GM23338 (cell line): ENCODE measurements at regions not wholly inside any gene's neighbourhood (a gene's known extent, or its start where the extent isn't known, plus 50 kb on each side); places are given as distances from the start of the nearest gene placed in this dataset.

Experiments
- ATAC-seq: fragments of 200-7000 bp; cut with Tn5 transposase; 3 replicates; pipeline ENCODE4 v1.9.1; 2020
- DNase-seq: peaks from one replicate; pipeline ENCODE4 v3.0.0-alpha.2; 2015; ENCODE audit warnings: low spot score
- H2AFZ ChIP-seq: fragments of 200-600 bp; sonication (generic); 2 replicates; pipeline ENCODE4 v1.8.0; 2016; ENCODE audit warnings: antibody characterized with exemption, mild to moderate bottlenecking, moderate library complexity
- H3F3A ChIP-seq: fragments of 200-600 bp; sonication (generic); replicated peaks from 2 replicates; pipeline ENCODE4 v1.8.0; 2017; ENCODE audit warnings: antibody characterized with exemption, mixed run types, low read depth
- H3K27ac ChIP-seq: fragments of 200-600 bp; sonication (generic); 2 replicates; pipeline ENCODE4 v1.6.1; 2016; ENCODE audit warnings: low read depth
- H3K27me3 ChIP-seq: fragments of 200-600 bp; sonication (generic); 2 replicates; pipeline ENCODE4 v1.8.0; 2016; ENCODE audit warnings: mild to moderate bottlenecking, mixed run types, moderate library complexity; ENCODE audit not compliant: insufficient read depth
- H3K36me3 ChIP-seq: fragments of 200-600 bp; sonication (generic); 2 replicates; pipeline ENCODE4 v1.8.0; 2016; ENCODE audit warnings: mild to moderate bottlenecking; ENCODE audit not compliant: insufficient read depth
- H3K4me1 ChIP-seq: fragments of 200-600 bp; sonication (generic); 2 replicates; pipeline ENCODE4 v1.8.0; 2016; ENCODE audit warnings: mild to moderate bottlenecking, moderate library complexity; ENCODE audit not compliant: insufficient read depth
- H3K4me2 ChIP-seq: fragments of 200-600 bp; sonication (generic); 2 replicates; pipeline ENCODE4 v1.7.1; 2017; ENCODE audit warnings: mixed run types
- H3K4me3 ChIP-seq: fragments of 200-600 bp; sonication (generic); 2 replicates; pipeline ENCODE4 v1.6.1; 2016; ENCODE audit warnings: mixed run types
- H3K79me2 ChIP-seq: fragments of 200-600 bp; sonication (generic); replicated peaks from 2 replicates; pipeline ENCODE4 v1.8.0; 2017; ENCODE audit warnings: mild to moderate bottlenecking; ENCODE audit not compliant: insufficient read depth
- H3K9me2 ChIP-seq: fragments of 200-600 bp; sonication (generic); 2 replicates; pipeline ENCODE4 v1.8.0; 2017; ENCODE audit not compliant: insufficient read depth
- H4K20me1 ChIP-seq: fragments of 200-600 bp; sonication (generic); replicated peaks from 2 replicates; pipeline ENCODE4 v1.8.0; 2017; ENCODE audit warnings: mild to moderate bottlenecking; ENCODE audit not compliant: insufficient read depth
- H3K27ac Mint-ChIP-seq: 2 replicates; pipeline ENCODE4 v1.8.0; 2020; ENCODE audit warnings: inconsistent platforms, mild to moderate bottlenecking, moderate library complexity, mixed read lengths
- H3K27me3 Mint-ChIP-seq: 3 replicates; pipeline ENCODE4 v1.8.0; 2022; ENCODE audit warnings: low read depth, mild to moderate bottlenecking, moderate library complexity, mixed read lengths, inconsistent platforms; ENCODE audit not compliant: insufficient read depth, poor library complexity
- H3K36me3 Mint-ChIP-seq: 3 replicates; pipeline ENCODE4 v1.8.0; 2021; ENCODE audit warnings: low read depth, mild to moderate bottlenecking, inconsistent platforms, moderate library complexity, mixed read lengths
- H3K4me1 Mint-ChIP-seq: 3 replicates; pipeline ENCODE4 v1.8.0; 2020; ENCODE audit warnings: mild to moderate bottlenecking, inconsistent platforms, mixed read lengths
- H3K4me3 Mint-ChIP-seq: 3 replicates; pipeline ENCODE4 v1.8.0; 2021; ENCODE audit warnings: moderate library complexity, mild to moderate bottlenecking, inconsistent platforms, mixed read lengths
- H3K9me3 Mint-ChIP-seq: 3 replicates; pipeline ENCODE4 v1.8.0; 2020; ENCODE audit warnings: moderate library complexity, mild to moderate bottlenecking, inconsistent platforms, mixed read lengths
- CREB1 ChIP-seq: fragments of 250-450 bp; sonication (Bioruptor Pico); IDR thresholded peaks from 2 replicates; pipeline ENCODE4 v1.5.0; 2020; ENCODE audit warnings: low read depth, mild to moderate bottlenecking, moderate library complexity
- EZH2 ChIP-seq: fragments of 200-600 bp; sonication (generic); IDR thresholded peaks from one replicate; pipeline ENCODE4 v1.8.0; 2017; ENCODE audit warnings: antibody characterized with exemption, mild to moderate bottlenecking, low read depth; ENCODE audit not compliant: unreplicated experiment
- EZH2phosphoT487 ChIP-seq: fragments of 200-600 bp; sonication (generic); IDR thresholded peaks from one replicate; pipeline ENCODE4 v1.8.1; 2018; ENCODE audit warnings: antibody characterized with exemption; ENCODE audit not compliant: unreplicated experiment
- JUNB ChIP-seq: IDR thresholded peaks from one replicate; pipeline ENCODE4 v1.6.1; 2016; ENCODE audit warnings: antibody characterized with exemption; ENCODE audit not compliant: unreplicated experiment
- NANOG ChIP-seq: IDR thresholded peaks from 2 replicates; pipeline ENCODE4 v1.6.1; 2016; ENCODE audit warnings: antibody characterized with exemption, borderline replicate concordance
- POLR2AphosphoS5 ChIP-seq: IDR thresholded peaks from 2 replicates; pipeline ENCODE4 v1.6.1; 2016; ENCODE audit warnings: antibody characterized with exemption, low read depth
- STAT1 ChIP-seq: IDR thresholded peaks from one replicate; pipeline ENCODE4 v1.6.1; 2016; ENCODE audit warnings: antibody characterized with exemption; ENCODE audit not compliant: unreplicated experiment
- ZNF114 ChIP-seq: fragments of 250-450 bp; sonication (Bioruptor Pico); IDR thresholded peaks from 2 replicates; pipeline ENCODE4 v1.5.0; 2020; ENCODE audit warnings: mild to moderate bottlenecking, moderate library complexity
- ZNF331 ChIP-seq: fragments of 250-450 bp; sonication (Bioruptor Pico); IDR thresholded peaks from 2 replicates; pipeline ENCODE4 v1.5.0; 2020; ENCODE audit warnings: low read depth, mild to moderate bottlenecking, moderate library complexity
- TF ChIP-seq, protein P1 (sequence below), 2 experiments: fragments of 200-600 bp in 1 of 2; sonication (generic) in 1 of 2; conservative IDR thresholded peaks; 2 replicates each; pipeline versions ENCODE4 v1.5.1 to v1.6.1; 2016 to 2017; ENCODE audit warnings: antibody characterized with exemption in 2 of 2, low read depth in 2 of 2, mild to moderate bottlenecking in 2 of 2, moderate library complexity in 1 of 2
- TF ChIP-seq, protein P2 (sequence below): IDR thresholded peaks from one replicate; pipeline ENCODE4 v1.6.1; 2018; ENCODE audit warnings: antibody characterized with exemption; ENCODE audit not compliant: unreplicated experiment
- TF ChIP-seq, protein P3 (sequence below): IDR thresholded peaks from 2 replicates; pipeline ENCODE4 v1.6.1; 2016; ENCODE audit warnings: antibody characterized with exemption
- TF ChIP-seq, protein P4 (sequence below): fragments of 250-450 bp; sonication (Bioruptor Pico); IDR thresholded peaks from 2 replicates; pipeline ENCODE4 v1.5.0; 2020; ENCODE audit warnings: mild to moderate bottlenecking, moderate library complexity

DNA sequence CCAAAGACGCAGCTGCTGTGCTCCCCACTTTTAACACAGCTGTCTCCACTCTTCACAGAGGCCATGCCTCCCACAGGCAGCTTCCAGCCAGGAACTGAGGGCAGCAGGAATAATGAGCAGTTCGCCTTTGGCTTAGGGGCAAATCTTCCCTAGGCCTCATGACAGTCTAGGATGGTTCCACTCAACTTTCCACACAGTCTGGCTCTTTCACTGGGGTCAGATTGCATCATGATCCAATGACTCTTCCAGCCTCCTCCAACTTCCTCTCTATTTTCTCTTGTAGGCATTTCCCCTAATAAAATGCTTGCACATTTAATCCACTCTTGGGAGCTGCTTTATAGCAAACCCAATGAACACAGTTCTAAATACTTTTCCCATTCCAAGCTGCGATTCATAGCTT, 271.6 kb upstream of the ATP2B1 start:
- H3K27ac Mint-ChIP-seq, result no peak overlapping the region
- H3K27ac ChIP-seq, result no peak overlapping the region

More for the DNA sequence above, 271.6 kb upstream of the ATP2B1 start:
- Mint-ChIP-seq H3K27me3 (no peaks in the 10 kb centered on the region), H3K9me3 (no peaks in the 10 kb centered on the region), H3K36me3 (no peaks in the 10 kb centered on the region), H3K4me3 (no peak overlapping the region), H3K4me1 (peaks cover 8% of the 10 kb centered on the region)
- Histone ChIP-seq H3F3A (no peaks in the 10 kb centered on the region), H2AFZ (peak overlapping the region; percentile 85), H3K4me1 (no peaks in the 10 kb centered on the region), H3K36me3 (no peaks in the 10 kb centered on the region), H3K79me2 (no peaks in the 10 kb centered on the region), H3K9me2 (0 out of 2 replicates have a peak, but pooled peaks cover 4% of the 10 kb centered on the region), H4K20me1 (no peaks in the 10 kb centered on the region), H3K27me3 (no peaks in the 10 kb centered on the region), H3K4me2 (no peak overlapping the region), H3K4me3 (no peak overlapping the region)
- TF ChIP-seq, protein P1, sequence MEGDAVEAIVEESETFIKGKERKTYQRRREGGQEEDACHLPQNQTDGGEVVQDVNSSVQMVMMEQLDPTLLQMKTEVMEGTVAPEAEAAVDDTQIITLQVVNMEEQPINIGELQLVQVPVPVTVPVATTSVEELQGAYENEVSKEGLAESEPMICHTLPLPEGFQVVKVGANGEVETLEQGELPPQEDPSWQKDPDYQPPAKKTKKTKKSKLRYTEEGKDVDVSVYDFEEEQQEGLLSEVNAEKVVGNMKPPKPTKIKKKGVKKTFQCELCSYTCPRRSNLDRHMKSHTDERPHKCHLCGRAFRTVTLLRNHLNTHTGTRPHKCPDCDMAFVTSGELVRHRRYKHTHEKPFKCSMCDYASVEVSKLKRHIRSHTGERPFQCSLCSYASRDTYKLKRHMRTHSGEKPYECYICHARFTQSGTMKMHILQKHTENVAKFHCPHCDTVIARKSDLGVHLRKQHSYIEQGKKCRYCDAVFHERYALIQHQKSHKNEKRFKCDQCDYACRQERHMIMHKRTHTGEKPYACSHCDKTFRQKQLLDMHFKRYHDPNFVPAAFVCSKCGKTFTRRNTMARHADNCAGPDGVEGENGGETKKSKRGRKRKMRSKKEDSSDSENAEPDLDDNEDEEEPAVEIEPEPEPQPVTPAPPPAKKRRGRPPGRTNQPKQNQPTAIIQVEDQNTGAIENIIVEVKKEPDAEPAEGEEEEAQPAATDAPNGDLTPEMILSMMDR (conservative IDR thresholded peaks at IDR 0.05; ENCODE audit: low read depth in 2 of 2), result no peak
- TF ChIP-seq POLR2AphosphoS5, result no peak
- no peak for TF ChIP-seq ZNF331 (CRISPR knock-in tag)
- no peak for TF ChIP-seq CREB1
- TF ChIP-seq STAT1, result no peak
- no peak for TF ChIP-seq NANOG
- no peak for TF ChIP-seq ZNF114 (CRISPR knock-in tag)
- no peak for TF ChIP-seq JUNB
- TF ChIP-seq, protein P2, sequence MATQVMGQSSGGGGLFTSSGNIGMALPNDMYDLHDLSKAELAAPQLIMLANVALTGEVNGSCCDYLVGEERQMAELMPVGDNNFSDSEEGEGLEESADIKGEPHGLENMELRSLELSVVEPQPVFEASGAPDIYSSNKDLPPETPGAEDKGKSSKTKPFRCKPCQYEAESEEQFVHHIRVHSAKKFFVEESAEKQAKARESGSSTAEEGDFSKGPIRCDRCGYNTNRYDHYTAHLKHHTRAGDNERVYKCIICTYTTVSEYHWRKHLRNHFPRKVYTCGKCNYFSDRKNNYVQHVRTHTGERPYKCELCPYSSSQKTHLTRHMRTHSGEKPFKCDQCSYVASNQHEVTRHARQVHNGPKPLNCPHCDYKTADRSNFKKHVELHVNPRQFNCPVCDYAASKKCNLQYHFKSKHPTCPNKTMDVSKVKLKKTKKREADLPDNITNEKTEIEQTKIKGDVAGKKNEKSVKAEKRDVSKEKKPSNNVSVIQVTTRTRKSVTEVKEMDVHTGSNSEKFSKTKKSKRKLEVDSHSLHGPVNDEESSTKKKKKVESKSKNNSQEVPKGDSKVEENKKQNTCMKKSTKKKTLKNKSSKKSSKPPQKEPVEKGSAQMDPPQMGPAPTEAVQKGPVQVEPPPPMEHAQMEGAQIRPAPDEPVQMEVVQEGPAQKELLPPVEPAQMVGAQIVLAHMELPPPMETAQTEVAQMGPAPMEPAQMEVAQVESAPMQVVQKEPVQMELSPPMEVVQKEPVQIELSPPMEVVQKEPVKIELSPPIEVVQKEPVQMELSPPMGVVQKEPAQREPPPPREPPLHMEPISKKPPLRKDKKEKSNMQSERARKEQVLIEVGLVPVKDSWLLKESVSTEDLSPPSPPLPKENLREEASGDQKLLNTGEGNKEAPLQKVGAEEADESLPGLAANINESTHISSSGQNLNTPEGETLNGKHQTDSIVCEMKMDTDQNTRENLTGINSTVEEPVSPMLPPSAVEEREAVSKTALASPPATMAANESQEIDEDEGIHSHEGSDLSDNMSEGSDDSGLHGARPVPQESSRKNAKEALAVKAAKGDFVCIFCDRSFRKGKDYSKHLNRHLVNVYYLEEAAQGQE, result no peak
- TF ChIP-seq, protein P3, sequence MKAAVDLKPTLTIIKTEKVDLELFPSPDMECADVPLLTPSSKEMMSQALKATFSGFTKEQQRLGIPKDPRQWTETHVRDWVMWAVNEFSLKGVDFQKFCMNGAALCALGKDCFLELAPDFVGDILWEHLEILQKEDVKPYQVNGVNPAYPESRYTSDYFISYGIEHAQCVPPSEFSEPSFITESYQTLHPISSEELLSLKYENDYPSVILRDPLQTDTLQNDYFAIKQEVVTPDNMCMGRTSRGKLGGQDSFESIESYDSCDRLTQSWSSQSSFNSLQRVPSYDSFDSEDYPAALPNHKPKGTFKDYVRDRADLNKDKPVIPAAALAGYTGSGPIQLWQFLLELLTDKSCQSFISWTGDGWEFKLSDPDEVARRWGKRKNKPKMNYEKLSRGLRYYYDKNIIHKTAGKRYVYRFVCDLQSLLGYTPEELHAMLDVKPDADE, result no peak
- TF ChIP-seq EZH2, result no peak
- no peak for TF ChIP-seq EZH2phosphoT487
- TF ChIP-seq, protein P4, sequence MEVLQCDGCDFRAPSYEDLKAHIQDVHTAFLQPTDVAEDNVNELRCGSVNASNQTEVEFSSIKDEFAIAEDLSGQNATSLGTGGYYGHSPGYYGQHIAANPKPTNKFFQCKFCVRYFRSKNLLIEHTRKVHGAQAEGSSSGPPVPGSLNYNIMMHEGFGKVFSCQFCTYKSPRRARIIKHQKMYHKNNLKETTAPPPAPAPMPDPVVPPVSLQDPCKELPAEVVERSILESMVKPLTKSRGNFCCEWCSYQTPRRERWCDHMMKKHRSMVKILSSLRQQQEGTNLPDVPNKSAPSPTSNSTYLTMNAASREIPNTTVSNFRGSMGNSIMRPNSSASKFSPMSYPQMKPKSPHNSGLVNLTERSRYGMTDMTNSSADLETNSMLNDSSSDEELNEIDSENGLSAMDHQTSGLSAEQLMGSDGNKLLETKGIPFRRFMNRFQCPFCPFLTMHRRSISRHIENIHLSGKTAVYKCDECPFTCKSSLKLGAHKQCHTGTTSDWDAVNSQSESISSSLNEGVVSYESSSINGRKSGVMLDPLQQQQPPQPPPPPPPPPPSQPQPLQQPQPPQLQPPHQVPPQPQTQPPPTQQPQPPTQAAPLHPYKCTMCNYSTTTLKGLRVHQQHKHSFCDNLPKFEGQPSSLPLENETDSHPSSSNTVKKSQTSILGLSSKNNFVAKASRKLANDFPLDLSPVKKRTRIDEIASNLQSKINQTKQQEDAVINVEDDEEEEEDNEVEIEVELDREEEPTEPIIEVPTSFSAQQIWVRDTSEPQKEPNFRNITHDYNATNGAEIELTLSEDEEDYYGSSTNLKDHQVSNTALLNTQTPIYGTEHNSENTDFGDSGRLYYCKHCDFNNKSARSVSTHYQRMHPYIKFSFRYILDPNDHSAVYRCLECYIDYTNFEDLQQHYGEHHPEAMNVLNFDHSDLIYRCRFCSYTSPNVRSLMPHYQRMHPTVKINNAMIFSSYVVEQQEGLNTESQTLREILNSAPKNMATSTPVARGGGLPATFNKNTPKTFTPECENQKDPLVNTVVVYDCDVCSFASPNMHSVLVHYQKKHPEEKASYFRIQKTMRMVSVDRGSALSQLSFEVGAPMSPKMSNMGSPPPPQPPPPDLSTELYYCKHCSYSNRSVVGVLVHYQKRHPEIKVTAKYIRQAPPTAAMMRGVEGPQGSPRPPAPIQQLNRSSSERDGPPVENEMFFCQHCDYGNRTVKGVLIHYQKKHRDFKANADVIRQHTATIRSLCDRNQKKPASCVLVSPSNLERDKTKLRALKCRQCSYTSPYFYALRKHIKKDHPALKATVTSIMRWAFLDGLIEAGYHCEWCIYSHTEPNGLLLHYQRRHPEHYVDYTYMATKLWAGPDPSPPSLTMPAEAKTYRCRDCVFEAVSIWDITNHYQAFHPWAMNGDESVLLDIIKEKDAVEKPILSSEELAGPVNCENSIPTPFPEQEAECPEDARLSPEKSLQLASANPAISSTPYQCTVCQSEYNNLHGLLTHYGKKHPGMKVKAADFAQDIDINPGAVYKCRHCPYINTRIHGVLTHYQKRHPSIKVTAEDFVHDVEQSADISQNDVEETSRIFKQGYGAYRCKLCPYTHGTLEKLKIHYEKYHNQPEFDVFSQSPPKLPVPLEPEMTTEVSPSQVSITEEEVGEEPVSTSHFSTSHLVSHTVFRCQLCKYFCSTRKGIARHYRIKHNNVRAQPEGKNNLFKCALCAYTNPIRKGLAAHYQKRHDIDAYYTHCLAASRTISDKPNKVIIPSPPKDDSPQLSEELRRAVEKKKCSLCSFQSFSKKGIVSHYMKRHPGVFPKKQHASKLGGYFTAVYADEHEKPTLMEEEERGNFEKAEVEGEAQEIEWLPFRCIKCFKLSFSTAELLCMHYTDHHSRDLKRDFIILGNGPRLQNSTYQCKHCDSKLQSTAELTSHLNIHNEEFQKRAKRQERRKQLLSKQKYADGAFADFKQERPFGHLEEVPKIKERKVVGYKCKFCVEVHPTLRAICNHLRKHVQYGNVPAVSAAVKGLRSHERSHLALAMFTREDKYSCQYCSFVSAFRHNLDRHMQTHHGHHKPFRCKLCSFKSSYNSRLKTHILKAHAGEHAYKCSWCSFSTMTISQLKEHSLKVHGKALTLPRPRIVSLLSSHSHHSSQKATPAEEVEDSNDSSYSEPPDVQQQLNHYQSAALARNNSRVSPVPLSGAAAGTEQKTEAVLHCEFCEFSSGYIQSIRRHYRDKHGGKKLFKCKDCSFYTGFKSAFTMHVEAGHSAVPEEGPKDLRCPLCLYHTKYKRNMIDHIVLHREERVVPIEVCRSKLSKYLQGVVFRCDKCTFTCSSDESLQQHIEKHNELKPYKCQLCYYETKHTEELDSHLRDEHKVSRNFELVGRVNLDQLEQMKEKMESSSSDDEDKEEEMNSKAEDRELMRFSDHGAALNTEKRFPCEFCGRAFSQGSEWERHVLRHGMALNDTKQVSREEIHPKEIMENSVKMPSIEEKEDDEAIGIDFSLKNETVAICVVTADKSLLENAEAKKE, result no peak
- DNase-seq, result no peak
- ATAC-seq, result no peak
